GM23338 (cell line): ENCODE measurements at regions not wholly inside any gene's neighbourhood (a gene's known extent, or its start where the extent isn't known, plus 50 kb on each side); places are given as distances from the start of the nearest gene placed in this dataset.
A peak's percentile ranks its signal among the peaks of the same experiment; 100 is the strongest.

Experiments used
- ATAC-seq: fragments of 200-7000 bp; cut with Tn5 transposase; 3 replicates; pipeline ENCODE4 v1.9.1; 2020
- DNase-seq: peaks from one replicate; pipeline ENCODE4 v3.0.0-alpha.2; 2015; ENCODE audit warnings: low spot score
- H2AFZ ChIP-seq: fragments of 200-600 bp; sonication (generic); 2 replicates; pipeline ENCODE4 v1.8.0; 2016; ENCODE audit warnings: antibody characterized with exemption, mild to moderate bottlenecking, moderate library complexity
- H3F3A ChIP-seq: fragments of 200-600 bp; sonication (generic); replicated peaks from 2 replicates; pipeline ENCODE4 v1.8.0; 2017; ENCODE audit warnings: antibody characterized with exemption, mixed run types, low read depth
- H3K27ac ChIP-seq: fragments of 200-600 bp; sonication (generic); 2 replicates; pipeline ENCODE4 v1.6.1; 2016; ENCODE audit warnings: low read depth
- H3K27me3 ChIP-seq: fragments of 200-600 bp; sonication (generic); 2 replicates; pipeline ENCODE4 v1.8.0; 2016; ENCODE audit warnings: mild to moderate bottlenecking, mixed run types, moderate library complexity; ENCODE audit not compliant: insufficient read depth
- H3K36me3 ChIP-seq: fragments of 200-600 bp; sonication (generic); 2 replicates; pipeline ENCODE4 v1.8.0; 2016; ENCODE audit warnings: mild to moderate bottlenecking; ENCODE audit not compliant: insufficient read depth
- H3K4me1 ChIP-seq: fragments of 200-600 bp; sonication (generic); 2 replicates; pipeline ENCODE4 v1.8.0; 2016; ENCODE audit warnings: mild to moderate bottlenecking, moderate library complexity; ENCODE audit not compliant: insufficient read depth
- H3K4me2 ChIP-seq: fragments of 200-600 bp; sonication (generic); 2 replicates; pipeline ENCODE4 v1.7.1; 2017; ENCODE audit warnings: mixed run types
- H3K4me3 ChIP-seq: fragments of 200-600 bp; sonication (generic); 2 replicates; pipeline ENCODE4 v1.6.1; 2016; ENCODE audit warnings: mixed run types
- H3K79me2 ChIP-seq: fragments of 200-600 bp; sonication (generic); replicated peaks from 2 replicates; pipeline ENCODE4 v1.8.0; 2017; ENCODE audit warnings: mild to moderate bottlenecking; ENCODE audit not compliant: insufficient read depth
- H3K9me2 ChIP-seq: fragments of 200-600 bp; sonication (generic); 2 replicates; pipeline ENCODE4 v1.8.0; 2017; ENCODE audit not compliant: insufficient read depth
- H4K20me1 ChIP-seq: fragments of 200-600 bp; sonication (generic); replicated peaks from 2 replicates; pipeline ENCODE4 v1.8.0; 2017; ENCODE audit warnings: mild to moderate bottlenecking; ENCODE audit not compliant: insufficient read depth
- H3K27ac Mint-ChIP-seq: 2 replicates; pipeline ENCODE4 v1.8.0; 2020; ENCODE audit warnings: inconsistent platforms, mild to moderate bottlenecking, moderate library complexity, mixed read lengths
- H3K27me3 Mint-ChIP-seq: 3 replicates; pipeline ENCODE4 v1.8.0; 2022; ENCODE audit warnings: low read depth, mild to moderate bottlenecking, moderate library complexity, mixed read lengths, inconsistent platforms; ENCODE audit not compliant: insufficient read depth, poor library complexity
- H3K36me3 Mint-ChIP-seq: 3 replicates; pipeline ENCODE4 v1.8.0; 2021; ENCODE audit warnings: low read depth, mild to moderate bottlenecking, inconsistent platforms, moderate library complexity, mixed read lengths
- H3K4me1 Mint-ChIP-seq: 3 replicates; pipeline ENCODE4 v1.8.0; 2020; ENCODE audit warnings: mild to moderate bottlenecking, inconsistent platforms, mixed read lengths
- H3K4me3 Mint-ChIP-seq: 3 replicates; pipeline ENCODE4 v1.8.0; 2021; ENCODE audit warnings: moderate library complexity, mild to moderate bottlenecking, inconsistent platforms, mixed read lengths
- H3K9me3 Mint-ChIP-seq: 3 replicates; pipeline ENCODE4 v1.8.0; 2020; ENCODE audit warnings: moderate library complexity, mild to moderate bottlenecking, inconsistent platforms, mixed read lengths
- CREB1 ChIP-seq: fragments of 250-450 bp; sonication (Bioruptor Pico); IDR thresholded peaks from 2 replicates; pipeline ENCODE4 v1.5.0; 2020; ENCODE audit warnings: low read depth, mild to moderate bottlenecking, moderate library complexity
- EZH2 ChIP-seq: fragments of 200-600 bp; sonication (generic); IDR thresholded peaks from one replicate; pipeline ENCODE4 v1.8.0; 2017; ENCODE audit warnings: antibody characterized with exemption, mild to moderate bottlenecking, low read depth; ENCODE audit not compliant: unreplicated experiment
- EZH2phosphoT487 ChIP-seq: fragments of 200-600 bp; sonication (generic); IDR thresholded peaks from one replicate; pipeline ENCODE4 v1.8.1; 2018; ENCODE audit warnings: antibody characterized with exemption; ENCODE audit not compliant: unreplicated experiment
- JUNB ChIP-seq: IDR thresholded peaks from one replicate; pipeline ENCODE4 v1.6.1; 2016; ENCODE audit warnings: antibody characterized with exemption; ENCODE audit not compliant: unreplicated experiment
- NANOG ChIP-seq: IDR thresholded peaks from 2 replicates; pipeline ENCODE4 v1.6.1; 2016; ENCODE audit warnings: antibody characterized with exemption, borderline replicate concordance
- POLR2AphosphoS5 ChIP-seq: IDR thresholded peaks from 2 replicates; pipeline ENCODE4 v1.6.1; 2016; ENCODE audit warnings: antibody characterized with exemption, low read depth
- STAT1 ChIP-seq: IDR thresholded peaks from one replicate; pipeline ENCODE4 v1.6.1; 2016; ENCODE audit warnings: antibody characterized with exemption; ENCODE audit not compliant: unreplicated experiment
- ZNF114 ChIP-seq: fragments of 250-450 bp; sonication (Bioruptor Pico); IDR thresholded peaks from 2 replicates; pipeline ENCODE4 v1.5.0; 2020; ENCODE audit warnings: mild to moderate bottlenecking, moderate library complexity
- TF ChIP-seq, protein P1 (sequence below): IDR thresholded peaks from 2 replicates; pipeline ENCODE4 v1.6.1; 2016; ENCODE audit warnings: antibody characterized with exemption
- TF ChIP-seq, protein P2 (sequence below), 2 experiments: fragments of 200-600 bp in 1 of 2; sonication (generic) in 1 of 2; conservative IDR thresholded peaks; 2 replicates each; pipeline versions ENCODE4 v1.5.1 to v1.6.1; 2016 to 2017; ENCODE audit warnings: antibody characterized with exemption in 2 of 2, low read depth in 2 of 2, mild to moderate bottlenecking in 2 of 2, moderate library complexity in 1 of 2
- TF ChIP-seq, protein P3 (sequence below): IDR thresholded peaks from one replicate; pipeline ENCODE4 v1.6.1; 2018; ENCODE audit warnings: antibody characterized with exemption; ENCODE audit not compliant: unreplicated experiment

DNA sequence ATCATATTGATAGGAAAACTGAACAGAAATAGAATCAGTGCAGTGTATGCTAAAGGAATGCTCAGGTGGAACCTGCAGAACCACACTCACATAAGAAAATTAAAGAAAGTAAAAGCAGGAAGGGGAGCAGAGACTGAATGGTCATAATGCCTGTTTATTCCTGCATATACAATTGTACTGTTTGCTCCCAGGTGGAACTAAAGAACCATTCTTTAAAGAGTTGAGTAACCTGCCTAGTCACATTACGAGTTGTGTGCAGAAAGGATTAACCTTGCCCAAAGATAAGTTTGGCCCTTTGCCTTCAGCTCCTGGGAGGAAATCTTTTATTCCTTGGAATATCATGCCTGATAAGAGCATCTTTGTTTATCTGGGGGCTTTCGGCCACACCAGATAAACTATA is 434.7 kb downstream of the KIF2B start (continued):
- TF ChIP-seq POLR2AphosphoS5, result no peak

DNA sequence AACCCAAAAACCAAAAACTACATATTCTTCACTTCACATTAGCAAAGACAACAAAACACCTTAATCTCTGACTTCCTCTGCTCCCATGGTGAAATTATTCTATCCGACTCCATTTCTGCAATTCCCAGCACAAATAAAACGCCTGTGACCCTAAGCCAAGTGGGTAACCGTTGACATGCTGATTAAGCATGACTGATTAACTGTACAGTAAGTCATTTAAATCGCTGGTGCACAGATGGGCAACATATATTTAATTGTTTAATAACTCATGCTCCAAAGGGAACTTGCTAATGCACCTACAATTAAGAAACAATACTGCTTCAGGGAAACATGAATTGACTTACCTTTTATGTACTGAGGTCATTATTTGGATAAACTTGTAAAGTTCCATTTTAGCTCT is 436.7 kb downstream of the KIF2B start:
- H4K20me1 ChIP-seq, result no peaks in the 10 kb centered on the region
- peaks cover 31% of the 10 kb centered on the region for H3K36me3 Mint-ChIP-seq
- no peak overlapping the region for H3K27ac Mint-ChIP-seq
- no peaks in the 10 kb centered on the region for H3K9me2 ChIP-seq
- H3K27me3 Mint-ChIP-seq, result no peaks in the 10 kb centered on the region
- H3K27me3 ChIP-seq, result no peaks in the 10 kb centered on the region
- no peaks in the 10 kb centered on the region for H3F3A ChIP-seq
- H3K4me3 ChIP-seq, result no peak overlapping the region
- ATAC-seq (no peak), DNase-seq (no peak)
- H3K4me3 Mint-ChIP-seq, result no peak overlapping the region
- no peak overlapping the region for H2AFZ ChIP-seq
- H3K79me2 ChIP-seq, result no peaks in the 10 kb centered on the region
- peaks cover 34% of the 10 kb centered on the region for H3K4me1 Mint-ChIP-seq
- H3K4me2 ChIP-seq, result peak overlapping the region; percentile 16; the same call in 1 of the 2 replicates
- H3K27ac ChIP-seq, result no peak overlapping the region
- peaks cover 4% of the 10 kb centered on the region for H3K36me3 ChIP-seq
- peaks cover 24% of the 10 kb centered on the region for H3K9me3 Mint-ChIP-seq
- peaks cover 32% of the 10 kb centered on the region for H3K4me1 ChIP-seq
- TF ChIP-seq ZNF114 (no peak), EZH2phosphoT487 (no peak)
- TF ChIP-seq, protein P1, sequence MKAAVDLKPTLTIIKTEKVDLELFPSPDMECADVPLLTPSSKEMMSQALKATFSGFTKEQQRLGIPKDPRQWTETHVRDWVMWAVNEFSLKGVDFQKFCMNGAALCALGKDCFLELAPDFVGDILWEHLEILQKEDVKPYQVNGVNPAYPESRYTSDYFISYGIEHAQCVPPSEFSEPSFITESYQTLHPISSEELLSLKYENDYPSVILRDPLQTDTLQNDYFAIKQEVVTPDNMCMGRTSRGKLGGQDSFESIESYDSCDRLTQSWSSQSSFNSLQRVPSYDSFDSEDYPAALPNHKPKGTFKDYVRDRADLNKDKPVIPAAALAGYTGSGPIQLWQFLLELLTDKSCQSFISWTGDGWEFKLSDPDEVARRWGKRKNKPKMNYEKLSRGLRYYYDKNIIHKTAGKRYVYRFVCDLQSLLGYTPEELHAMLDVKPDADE, result no peak

DNA sequence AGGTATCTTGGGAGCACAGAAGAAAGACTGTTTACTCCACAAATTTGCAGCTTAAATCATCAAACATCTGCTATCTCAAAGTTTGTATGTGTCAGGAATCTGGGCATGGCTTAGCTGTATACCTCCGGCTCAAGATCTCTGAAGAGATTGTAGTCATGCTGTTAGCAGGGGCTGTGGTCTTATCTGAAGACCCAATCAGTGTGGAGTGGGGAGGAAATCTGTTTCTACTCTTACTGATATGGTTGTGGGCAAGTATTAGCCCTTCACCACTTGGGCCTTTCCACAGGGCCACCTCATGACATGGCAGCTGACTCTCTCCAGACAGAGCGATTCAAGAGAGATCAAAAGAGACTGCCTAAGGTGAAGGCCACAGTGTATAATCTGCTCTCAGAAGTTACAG is 438.7 kb downstream of the KIF2B start:
- no peak for ATAC-seq
- peaks cover 42% of the 10 kb centered on the region for H3K36me3 Mint-ChIP-seq
- H3K9me3 Mint-ChIP-seq, result peaks cover 36% of the 10 kb centered on the region
- TF ChIP-seq POLR2AphosphoS5, result no peak
- TF ChIP-seq, protein P2, sequence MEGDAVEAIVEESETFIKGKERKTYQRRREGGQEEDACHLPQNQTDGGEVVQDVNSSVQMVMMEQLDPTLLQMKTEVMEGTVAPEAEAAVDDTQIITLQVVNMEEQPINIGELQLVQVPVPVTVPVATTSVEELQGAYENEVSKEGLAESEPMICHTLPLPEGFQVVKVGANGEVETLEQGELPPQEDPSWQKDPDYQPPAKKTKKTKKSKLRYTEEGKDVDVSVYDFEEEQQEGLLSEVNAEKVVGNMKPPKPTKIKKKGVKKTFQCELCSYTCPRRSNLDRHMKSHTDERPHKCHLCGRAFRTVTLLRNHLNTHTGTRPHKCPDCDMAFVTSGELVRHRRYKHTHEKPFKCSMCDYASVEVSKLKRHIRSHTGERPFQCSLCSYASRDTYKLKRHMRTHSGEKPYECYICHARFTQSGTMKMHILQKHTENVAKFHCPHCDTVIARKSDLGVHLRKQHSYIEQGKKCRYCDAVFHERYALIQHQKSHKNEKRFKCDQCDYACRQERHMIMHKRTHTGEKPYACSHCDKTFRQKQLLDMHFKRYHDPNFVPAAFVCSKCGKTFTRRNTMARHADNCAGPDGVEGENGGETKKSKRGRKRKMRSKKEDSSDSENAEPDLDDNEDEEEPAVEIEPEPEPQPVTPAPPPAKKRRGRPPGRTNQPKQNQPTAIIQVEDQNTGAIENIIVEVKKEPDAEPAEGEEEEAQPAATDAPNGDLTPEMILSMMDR (conservative IDR thresholded peaks at IDR 0.05; ENCODE audit: low read depth in 2 of 2), result no peak
- no peak for TF ChIP-seq EZH2
- TF ChIP-seq, protein P1, result no peak
- TF ChIP-seq, protein P3, sequence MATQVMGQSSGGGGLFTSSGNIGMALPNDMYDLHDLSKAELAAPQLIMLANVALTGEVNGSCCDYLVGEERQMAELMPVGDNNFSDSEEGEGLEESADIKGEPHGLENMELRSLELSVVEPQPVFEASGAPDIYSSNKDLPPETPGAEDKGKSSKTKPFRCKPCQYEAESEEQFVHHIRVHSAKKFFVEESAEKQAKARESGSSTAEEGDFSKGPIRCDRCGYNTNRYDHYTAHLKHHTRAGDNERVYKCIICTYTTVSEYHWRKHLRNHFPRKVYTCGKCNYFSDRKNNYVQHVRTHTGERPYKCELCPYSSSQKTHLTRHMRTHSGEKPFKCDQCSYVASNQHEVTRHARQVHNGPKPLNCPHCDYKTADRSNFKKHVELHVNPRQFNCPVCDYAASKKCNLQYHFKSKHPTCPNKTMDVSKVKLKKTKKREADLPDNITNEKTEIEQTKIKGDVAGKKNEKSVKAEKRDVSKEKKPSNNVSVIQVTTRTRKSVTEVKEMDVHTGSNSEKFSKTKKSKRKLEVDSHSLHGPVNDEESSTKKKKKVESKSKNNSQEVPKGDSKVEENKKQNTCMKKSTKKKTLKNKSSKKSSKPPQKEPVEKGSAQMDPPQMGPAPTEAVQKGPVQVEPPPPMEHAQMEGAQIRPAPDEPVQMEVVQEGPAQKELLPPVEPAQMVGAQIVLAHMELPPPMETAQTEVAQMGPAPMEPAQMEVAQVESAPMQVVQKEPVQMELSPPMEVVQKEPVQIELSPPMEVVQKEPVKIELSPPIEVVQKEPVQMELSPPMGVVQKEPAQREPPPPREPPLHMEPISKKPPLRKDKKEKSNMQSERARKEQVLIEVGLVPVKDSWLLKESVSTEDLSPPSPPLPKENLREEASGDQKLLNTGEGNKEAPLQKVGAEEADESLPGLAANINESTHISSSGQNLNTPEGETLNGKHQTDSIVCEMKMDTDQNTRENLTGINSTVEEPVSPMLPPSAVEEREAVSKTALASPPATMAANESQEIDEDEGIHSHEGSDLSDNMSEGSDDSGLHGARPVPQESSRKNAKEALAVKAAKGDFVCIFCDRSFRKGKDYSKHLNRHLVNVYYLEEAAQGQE, result no peak
- TF ChIP-seq EZH2phosphoT487, result no peak
- no peak for TF ChIP-seq STAT1
- no peak for TF ChIP-seq NANOG
- no peak for TF ChIP-seq JUNB
- TF ChIP-seq CREB1 (CRISPR knock-in tag), result no peak

More for the DNA sequence above, 438.7 kb downstream of the KIF2B start:
- no peak overlapping the region for H3K4me3 ChIP-seq
- no peak overlapping the region for H3K27ac ChIP-seq
- H4K20me1 ChIP-seq, result no peaks in the 10 kb centered on the region
- H3K79me2 ChIP-seq, result no peaks in the 10 kb centered on the region
- H3K9me2 ChIP-seq, result no peaks in the 10 kb centered on the region
- H3F3A ChIP-seq, result no peaks in the 10 kb centered on the region
- DNase-seq, result no peak
- no peaks in the 10 kb centered on the region for H3K27me3 ChIP-seq
- no peak overlapping the region for H3K4me2 ChIP-seq
- peaks cover 17% of the 10 kb centered on the region for H3K4me1 ChIP-seq
- no peak overlapping the region for H3K27ac Mint-ChIP-seq
- H3K27me3 Mint-ChIP-seq, result no peaks in the 10 kb centered on the region
- H3K36me3 ChIP-seq, result peaks cover 5% of the 10 kb centered on the region
- no peak overlapping the region for H2AFZ ChIP-seq
- no peak overlapping the region for H3K4me3 Mint-ChIP-seq
- H3K4me1 Mint-ChIP-seq, result peaks cover 19% of the 10 kb centered on the region
